Common myeloid progenitor, CD34-positive (primary cell): ENCODE measurements at regions not wholly inside any gene's neighbourhood (a gene's known extent, or its start where the extent isn't known, plus 50 kb on each side); places are given as distances from the start of the nearest gene placed in this dataset.

Experiments
- CTCF ChIA-PET: fragments of 350-600 bp; sonication (Branson Sonifier 250); formaldehyde crosslinking; loops from one replicate; lab custom pipeline; 2021; ENCODE audit warnings: antibody characterized with exemption; lab: Charles Lee
- POLR2A ChIA-PET: fragments of 350-600 bp; sonication (Branson Sonifier 250); formaldehyde crosslinking; loops from one replicate; lab custom pipeline; 2021; ENCODE audit warnings: antibody characterized with exemption; lab: Charles Lee
- DNase-seq, 3 donors: peaks; one replicate each; pipeline versions ENCODE4 v3.0.0 to v3.0.0-alpha.2; 2013
- H3K27ac ChIP-seq, 2 experiments: 1 replicate in 1 of 2; 2 replicates in 1 of 2; pipeline ENCODE4 v1.7.0; 2013; ENCODE audit warnings: inconsistent platforms in 2 of 2, low read length in 2 of 2, mild to moderate bottlenecking in 2 of 2, low read depth in 1 of 2, moderate library complexity in 1 of 2; ENCODE audit not compliant: severe bottlenecking in 2 of 2, insufficient read depth in 1 of 2, poor library complexity in 1 of 2
- H3K27me3 ChIP-seq, 5 experiments: replicated peaks in 2 of 5; 1 replicate in 3 of 5; 2 replicates in 2 of 5; pipeline versions ENCODE4 v1.6.1 to v1.7.0; 2013; ENCODE audit warnings: low read length in 4 of 5, mild to moderate bottlenecking in 2 of 5, moderate library complexity in 2 of 5, inconsistent platforms in 1 of 5; ENCODE audit not compliant: insufficient read depth in 5 of 5, control insufficient read depth in 4 of 5
- H3K36me3 ChIP-seq, 4 experiments: 1 replicate in 2 of 4; 2 replicates in 2 of 4; pipeline versions ENCODE4 v1.6.1 to v1.7.0; 2013; ENCODE audit warnings: low read length in 3 of 4, control low read depth in 1 of 4, mild to moderate bottlenecking in 1 of 4; ENCODE audit not compliant: control insufficient read depth in 4 of 4, insufficient read depth in 4 of 4
- H3K4me1 ChIP-seq, 4 experiments: 1 replicate in 3 of 4; 2 replicates in 1 of 4; pipeline versions ENCODE4 v1.6.1 to v1.7.1; 2013; ENCODE audit warnings: low read length in 3 of 4, mild to moderate bottlenecking in 3 of 4, control low read depth in 1 of 4, inconsistent platforms in 1 of 4, moderate library complexity in 1 of 4; ENCODE audit not compliant: control insufficient read depth in 4 of 4, insufficient read depth in 4 of 4; ENCODE audit errors: control extremely low read depth in 1 of 4
- H3K4me3 ChIP-seq, 7 experiments: 1 replicate in 4 of 7; 2 replicates in 3 of 7; pipeline versions ENCODE4 v1.5.1 to v1.7.0; 2013; ENCODE audit warnings: mild to moderate bottlenecking in 7 of 7, low read length in 6 of 7, moderate library complexity in 6 of 7, inconsistent platforms in 2 of 7, low read depth in 2 of 7, control low read depth in 1 of 7; ENCODE audit not compliant: insufficient read depth in 4 of 7, control insufficient read depth in 1 of 7; ENCODE audit errors: extremely low read depth in 1 of 7
- H3K9me3 ChIP-seq, 5 experiments: 1 replicate in 4 of 5; 2 replicates in 1 of 5; pipeline versions ENCODE4 v1.6.1 to v1.7.1; 2013; ENCODE audit warnings: low read length in 4 of 5, mild to moderate bottlenecking in 2 of 5, inconsistent platforms in 1 of 5, low read depth in 1 of 5, moderate library complexity in 1 of 5; ENCODE audit not compliant: control insufficient read depth in 4 of 5, insufficient read depth in 2 of 5; ENCODE audit errors: control extremely low read depth in 1 of 5
- WGBS: methylation state at CpG from one replicate; pipeline ENCODE4 v1.1.5; 2013; ENCODE audit not compliant: insufficient coverage; 5-methylcytosine and 5-hydroxymethylcytosine counted together

DNA sequence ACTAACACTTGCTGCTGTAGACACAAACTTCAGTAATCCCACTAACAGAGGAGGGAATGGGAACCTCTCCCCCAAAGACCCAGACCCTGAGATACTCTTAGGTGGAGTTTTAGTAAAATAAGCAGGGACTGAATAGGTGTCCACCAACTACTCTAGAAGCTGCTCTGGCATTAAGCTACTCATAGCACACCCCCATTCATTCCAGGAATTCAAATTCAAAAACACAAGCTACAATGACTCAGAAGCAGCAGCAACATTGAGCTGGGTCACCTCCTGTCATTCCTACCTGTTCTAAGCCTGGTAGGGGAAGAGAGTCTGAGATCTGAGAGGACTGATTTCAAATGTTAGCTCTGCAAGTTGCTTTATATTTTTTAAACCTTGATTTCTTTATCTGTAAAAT lies 135.4 kb upstream of the FRMPD4 start:
- Histone ChIP-seq H3K4me3 (no peak overlapping the region), H3K27ac (no peak overlapping the region), H3K36me3 (no peaks in the 10 kb centered on the region), H3K4me1 (no peaks in the 10 kb centered on the region), H3K27me3 (peaks cover 0 to 2% (median 0%) of the 10 kb centered on the region in 5 experiments), H3K9me3 (no peaks in the 10 kb centered on the region)
- DNase-seq, result no peak
- ChIA-PET CTCF (no interaction called here), POLR2A (no interaction called here)

DNA sequence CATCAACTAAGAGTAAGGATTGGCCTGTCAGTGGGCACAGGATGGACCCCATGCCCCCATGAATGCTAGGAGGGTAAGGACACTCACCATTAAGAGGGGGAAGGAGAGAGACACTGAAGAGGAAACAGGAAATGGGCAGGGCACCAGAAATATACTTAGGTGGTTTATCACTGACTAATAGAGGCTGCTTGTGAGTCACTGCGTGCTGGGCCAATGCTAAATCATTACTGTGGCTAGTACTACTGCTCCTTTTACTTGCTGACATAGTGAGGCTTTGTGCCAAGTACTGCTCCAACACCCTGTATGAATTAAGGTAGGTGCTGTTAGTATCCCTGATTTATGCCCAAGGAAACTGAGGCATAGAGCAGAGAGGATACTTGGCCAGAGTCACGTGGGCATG lies 130.4 kb upstream of the FRMPD4 start:
- Histone ChIP-seq H3K27ac (no peak overlapping the region), H3K36me3 (no peaks in the 10 kb centered on the region), H3K4me1 (no peaks in the 10 kb centered on the region), H3K27me3 (no peaks in the 10 kb centered on the region), H3K9me3 (no peaks in the 10 kb centered on the region), H3K4me3 (no peak overlapping the region)
- POLR2A ChIA-PET, result no interaction called here
- CTCF ChIA-PET, result no interaction called here
- WGBS, result 40% methylated on average over 1 of the region's 2 CpGs
- no peak for DNase-seq

DNA sequence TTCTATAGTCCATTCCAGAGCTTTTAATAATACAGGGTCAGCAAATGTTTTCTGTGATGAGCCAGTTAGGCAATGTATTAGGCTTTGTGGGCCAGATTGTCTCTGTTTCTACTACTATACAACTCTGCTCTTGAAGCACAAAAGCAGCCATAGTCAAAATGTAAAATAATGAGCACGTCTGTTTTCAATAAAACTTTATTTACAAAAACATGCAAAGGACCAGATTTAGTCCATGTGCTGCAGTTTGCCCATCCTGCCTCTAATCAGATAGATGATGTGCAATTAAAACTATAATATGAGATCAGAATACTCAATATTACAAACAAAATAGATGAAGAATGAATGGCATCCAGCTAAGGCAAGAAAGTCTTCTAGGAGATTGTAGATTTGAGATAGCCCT lies 127.8 kb upstream of the FRMPD4 start:
- Histone ChIP-seq H3K4me1 (no peaks in the 10 kb centered on the region), H3K9me3 (no peaks in the 10 kb centered on the region), H3K27me3 (no peaks in the 10 kb centered on the region), H3K36me3 (no peaks in the 10 kb centered on the region), H3K4me3 (no peak overlapping the region), H3K27ac (no peak overlapping the region)
- DNase-seq, result no peak
- WGBS, result no CpG with 5 or more reads among the region's 1 CpG
- CTCF ChIA-PET, result no interaction called here
- POLR2A ChIA-PET, result no interaction called here

DNA sequence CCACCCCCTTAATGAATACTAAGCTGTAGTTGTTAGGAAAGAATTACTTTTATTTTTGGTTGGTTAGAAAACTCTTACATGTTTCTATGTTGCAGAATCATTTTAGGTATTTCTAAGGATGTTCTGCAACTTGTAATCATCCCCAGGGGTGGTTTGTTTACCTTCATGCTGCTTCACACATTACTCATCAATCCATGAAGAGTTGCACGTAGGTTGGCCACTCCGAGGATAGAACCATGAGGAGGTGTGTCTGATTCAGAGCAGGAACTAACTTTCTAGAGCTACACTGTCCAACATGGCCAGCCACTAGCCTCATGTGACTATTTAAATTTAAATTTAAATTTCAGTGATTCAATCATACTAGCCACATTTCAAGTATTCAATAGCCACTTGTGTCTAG lies 127.2 kb upstream of the FRMPD4 start:
- 100% methylated on average over 1 of the region's 2 CpGs for WGBS
- Histone ChIP-seq H3K27ac (no peak overlapping the region), H3K27me3 (no peaks in the 10 kb centered on the region), H3K36me3 (no peaks in the 10 kb centered on the region), H3K4me3 (no peak overlapping the region), H3K4me1 (no peaks in the 10 kb centered on the region), H3K9me3 (no peaks in the 10 kb centered on the region)
- POLR2A ChIA-PET, result no interaction called here
- DNase-seq, result no peak
- CTCF ChIA-PET, result no interaction called here

DNA sequence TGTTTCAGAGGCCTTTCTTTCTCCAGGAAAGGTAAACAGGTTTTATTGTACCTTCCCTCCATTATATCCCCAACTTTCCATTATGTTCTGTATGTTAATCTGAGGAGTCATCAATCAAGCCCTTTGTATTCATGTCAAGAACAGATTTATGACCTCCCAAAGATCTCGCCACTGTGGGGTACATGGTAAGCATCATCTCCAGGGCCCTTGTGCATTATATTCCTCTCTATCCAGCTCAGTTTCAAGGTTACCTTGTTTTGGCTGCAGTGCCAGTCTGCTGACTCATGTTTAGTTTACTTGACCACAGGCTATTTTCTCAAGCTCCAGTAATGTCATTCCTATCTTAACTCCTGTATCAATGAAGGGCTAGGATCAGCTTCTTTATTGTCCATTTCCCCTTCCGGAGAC lies 125.1 kb upstream of the FRMPD4 start:
- Histone ChIP-seq H3K36me3 (no peaks in the 10 kb centered on the region), H3K9me3 (no peaks in the 10 kb centered on the region), H3K4me1 (no peaks in the 10 kb centered on the region), H3K27me3 (no peaks in the 10 kb centered on the region), H3K4me3 (no peak overlapping the region), H3K27ac (no peak overlapping the region)
- ChIA-PET POLR2A (no interaction called here), CTCF (no interaction called here)
- no peak for DNase-seq
- WGBS, result 54% methylated on average over 2 of the region's 2 CpGs

DNA sequence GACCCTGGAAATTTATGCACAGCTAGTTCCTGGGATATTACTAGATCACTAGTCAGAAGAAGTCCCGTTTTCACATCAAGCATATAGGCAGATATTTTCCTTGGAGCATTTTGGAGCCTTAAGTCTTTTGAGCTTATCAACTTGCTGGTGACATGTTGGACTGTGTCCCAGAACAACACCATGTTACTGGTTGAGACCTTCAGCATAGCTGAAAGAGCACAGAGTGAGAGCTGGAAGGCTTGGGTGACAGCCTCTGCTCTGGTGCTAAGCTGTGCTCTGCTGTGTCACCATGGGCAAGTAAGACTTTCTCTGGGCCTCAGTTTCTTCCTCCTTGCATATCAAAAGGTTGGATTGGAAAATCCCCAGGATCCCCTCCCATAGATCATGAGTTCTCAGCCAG lies 116.6 kb upstream of the FRMPD4 start:
- WGBS, result 100% methylated on average over 1 of the region's 1 CpG
- ChIA-PET POLR2A (no interaction called here), CTCF (no interaction called here)
- Histone ChIP-seq H3K4me3 (no peak overlapping the region), H3K27me3 (no peaks in the 10 kb centered on the region), H3K9me3 (no peaks in the 10 kb centered on the region), H3K36me3 (no peaks in the 10 kb centered on the region), H3K27ac (no peak overlapping the region), H3K4me1 (no peaks in the 10 kb centered on the region)
- no peak for DNase-seq

DNA sequence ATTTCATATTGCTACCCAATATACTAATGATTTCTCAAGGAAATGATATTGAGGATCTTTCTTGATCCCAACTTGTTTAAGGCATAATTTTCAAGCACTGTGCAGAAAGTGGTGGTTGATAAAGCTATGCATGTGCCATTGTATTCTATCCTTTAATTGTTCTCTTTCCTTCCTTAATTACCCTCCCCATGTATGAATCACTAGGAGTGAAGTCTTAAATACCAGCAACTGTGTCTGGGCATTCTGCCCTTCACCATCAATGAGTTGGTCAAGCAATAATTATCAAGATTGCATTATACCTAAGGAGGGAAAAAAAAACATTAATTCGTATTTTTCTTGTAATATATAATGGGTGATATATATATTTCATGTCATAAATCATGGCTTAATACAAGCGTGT lies 111.8 kb upstream of the FRMPD4 start:
- no peak for DNase-seq
- POLR2A ChIA-PET, result no interaction called here
- no peaks in the 10 kb centered on the region for H3K9me3 ChIP-seq
- H3K27ac ChIP-seq, result no peak overlapping the region
- WGBS, result no CpG with 5 or more reads among the region's 2 CpGs
- no peak overlapping the region for H3K4me3 ChIP-seq
- CTCF ChIA-PET, result no interaction called here
- H3K4me1 ChIP-seq, result no peaks in the 10 kb centered on the region
- H3K36me3 ChIP-seq, result no peaks in the 10 kb centered on the region
- no peaks in the 10 kb centered on the region for H3K27me3 ChIP-seq
